ENCODE measurements at regions not wholly inside any gene's neighbourhood (a gene's known extent, or its start where the extent isn't known, plus 50 kb on each side); places are given as distances from the start of the nearest gene placed in this dataset.

- H3K9me3 ChIP-seq, result no peaks in the 10 kb centered on the region
- H3K27me3 ChIP-seq, result no peaks in the 10 kb centered on the region
- H3K4me1 ChIP-seq, result no peaks in the 10 kb centered on the region
- DNase-seq, result no peak
- H3K4me3 ChIP-seq, result no peak overlapping the region
- intact Hi-C loops (cut with DNase I; ENCODE audit: low total_unique reads), result no loop called here
- H3K36me3 ChIP-seq, result peaks cover 0 to 13% (median 0%) of the 10 kb centered on the region in 4 donors
- no peak overlapping the region for H3K27ac ChIP-seq
- WGBS, 5 donors, result 79 to 91% (median 88%) methylated on average over 7 to 9 of the region's 9 CpGs
- no peak for TF ChIP-seq POLR2AphosphoS5 (IDR thresholded peaks at IDR 0.05)
These were observed 216.7 kb downstream of the GLI2 start for GRCh38 chr2:120952318-120952717.

DNA sequence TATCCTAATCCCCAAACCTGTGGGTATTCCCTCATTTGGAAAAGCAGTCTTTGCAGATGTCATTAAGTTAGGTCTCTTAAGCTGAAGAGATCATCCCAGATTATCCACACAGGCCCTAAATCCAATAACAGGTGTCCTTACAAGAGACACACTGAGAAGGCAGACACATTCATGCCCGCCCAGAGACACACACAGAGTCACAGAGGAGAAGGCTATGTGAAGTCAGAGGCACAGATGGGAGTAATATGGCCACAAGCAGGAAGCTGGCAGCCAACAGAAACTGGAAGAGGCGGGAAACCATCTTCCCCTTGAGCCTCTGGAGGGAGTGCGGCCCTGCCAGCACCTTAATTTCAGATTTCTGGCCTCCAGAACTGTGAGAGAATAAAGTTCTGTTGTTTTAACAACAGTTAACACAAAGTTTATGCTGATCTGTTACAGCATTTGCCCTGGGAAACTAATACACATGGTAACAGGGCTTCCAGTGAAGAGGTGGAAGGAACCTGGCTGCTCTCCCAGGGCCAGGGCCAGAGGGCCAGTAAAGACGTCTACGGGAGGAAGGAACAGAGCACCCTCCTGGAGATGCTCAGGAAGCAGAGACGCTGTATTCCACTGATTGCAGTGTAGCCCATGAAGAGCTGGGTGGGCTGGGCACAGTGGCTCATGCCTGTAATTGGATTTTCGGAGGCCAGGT is 217.5 kb downstream of the GLI2 start:
- TF ChIP-seq CTCF (IDR thresholded peaks at IDR 0.05), result no peak
- no peak for TF ChIP-seq EP300 (IDR thresholded peaks at IDR 0.05)
- TF ChIP-seq POLR2AphosphoS5 (IDR thresholded peaks at IDR 0.05), result no peak
- no peak for TF ChIP-seq POLR2A (IDR thresholded peaks at IDR 0.05)
- intact Hi-C loops (cut with DNase I; ENCODE audit: low total_unique reads), result no loop called here
- H3K36me3 ChIP-seq, result peaks cover 0 to 13% (median 0%) of the 10 kb centered on the region in 4 donors

GRCh38 chr2:120953843-120954584 is 218.3 kb downstream of the GLI2 start:
- no peak overlapping the region for H3K4me3 ChIP-seq
- intact Hi-C loops (cut with DNase I; ENCODE audit: low total_unique reads), result no loop called here
- no peak overlapping the region for H3K27ac ChIP-seq
- WGBS, 5 donors, result 88 to 96% (median 93%) methylated on average over 16 of the region's 16 CpGs
- H3K4me1 ChIP-seq, result no peaks in the 10 kb centered on the region
- no peaks in the 10 kb centered on the region for H3K9me3 ChIP-seq
- no peak for TF ChIP-seq CTCF (IDR thresholded peaks at IDR 0.05)
- no peak for TF ChIP-seq POLR2A (IDR thresholded peaks at IDR 0.05)
- no peak for TF ChIP-seq POLR2AphosphoS5 (IDR thresholded peaks at IDR 0.05)
- TF ChIP-seq EP300 (IDR thresholded peaks at IDR 0.05), result no peak
- no peak for DNase-seq
- H3K27me3 ChIP-seq, result no peaks in the 10 kb centered on the region
- H3K36me3 ChIP-seq, result peaks cover 0 to 13% (median 0%) of the 10 kb centered on the region in 4 donors

More for the DNA sequence above, 217.5 kb downstream of the GLI2 start:
- 83 to 86% (median 85%) methylated on average over 7 of the region's 7 CpGs for WGBS, 5 donors
- Histone ChIP-seq H3K27ac (no peak overlapping the region), H3K4me1 (no peaks in the 10 kb centered on the region), H3K9me3 (no peaks in the 10 kb centered on the region), H3K4me3 (no peak overlapping the region), H3K27me3 (no peaks in the 10 kb centered on the region)
- DNase-seq, result no peak

DNA sequence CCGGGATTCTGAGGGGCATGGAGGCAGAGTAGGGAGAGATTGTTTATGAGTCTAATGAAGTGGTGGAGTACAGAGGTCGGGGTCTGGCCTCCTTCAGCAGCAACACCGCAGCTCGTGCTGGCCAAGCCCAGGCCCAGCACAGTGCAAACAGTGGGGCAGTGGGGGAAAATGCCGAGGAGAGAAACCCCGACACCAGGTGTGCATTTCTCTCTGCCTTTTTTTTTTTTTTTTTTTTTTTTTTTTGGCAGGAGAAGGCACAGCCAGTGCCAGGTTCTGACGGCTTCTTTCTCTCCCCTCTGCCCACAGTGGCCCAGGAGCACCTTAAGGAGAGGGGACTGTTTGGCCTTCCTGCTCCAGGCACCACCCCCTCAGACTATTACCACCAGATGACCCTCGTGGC is 219.3 kb downstream of the GLI2 start:
- intact Hi-C loops (cut with DNase I; ENCODE audit: low total_unique reads), result no loop called here
- no peak for TF ChIP-seq EP300 (IDR thresholded peaks at IDR 0.05)
- TF ChIP-seq CTCF (IDR thresholded peaks at IDR 0.05), result no peak
- no peak for TF ChIP-seq POLR2A (IDR thresholded peaks at IDR 0.05)
- TF ChIP-seq POLR2AphosphoS5 (IDR thresholded peaks at IDR 0.05), result no peak
- 35 to 57% (median 45%) methylated on average over 8 of the region's 8 CpGs for WGBS, 5 donors
- DNase-seq, result no peak
- H3K4me1 ChIP-seq, result peaks cover 0 to 4% (median 0%) of the 10 kb centered on the region in 4 donors
- no peaks in the 10 kb centered on the region for H3K27me3 ChIP-seq
- H3K4me3 ChIP-seq, result no peak overlapping the region
- H3K36me3 ChIP-seq, result peaks cover 0 to 13% (median 2%) of the 10 kb centered on the region in 4 donors
- no peaks in the 10 kb centered on the region for H3K9me3 ChIP-seq
- no peak overlapping the region for H3K27ac ChIP-seq

All from stomach (tissue), 8 donors.